HFF-Myc (cell line): ENCODE measurements at regions not wholly inside any gene's neighbourhood (a gene's known extent, or its start where the extent isn't known, plus 50 kb on each side); places are given as distances from the start of the nearest gene placed in this dataset.

Experiments used
- DNase-seq: peaks from one replicate; pipeline ENCODE4 v3.0.0-alpha.2; 2011; ENCODE audit warnings: low read depth; ENCODE audit errors: extremely low read depth
- H3K4me3 ChIP-seq: replicated peaks from 2 replicates; pipeline ENCODE4 v1.5.1; 2011; ENCODE audit warnings: low read depth, mild to moderate bottlenecking, control low read depth, low read length
- CTCF ChIP-seq: IDR thresholded peaks from 2 replicates; pipeline ENCODE4 v1.5.1; 2012; ENCODE audit warnings: mild to moderate bottlenecking, low read depth, low read length, control low read depth; ENCODE audit errors: missing control alignments

DNA sequence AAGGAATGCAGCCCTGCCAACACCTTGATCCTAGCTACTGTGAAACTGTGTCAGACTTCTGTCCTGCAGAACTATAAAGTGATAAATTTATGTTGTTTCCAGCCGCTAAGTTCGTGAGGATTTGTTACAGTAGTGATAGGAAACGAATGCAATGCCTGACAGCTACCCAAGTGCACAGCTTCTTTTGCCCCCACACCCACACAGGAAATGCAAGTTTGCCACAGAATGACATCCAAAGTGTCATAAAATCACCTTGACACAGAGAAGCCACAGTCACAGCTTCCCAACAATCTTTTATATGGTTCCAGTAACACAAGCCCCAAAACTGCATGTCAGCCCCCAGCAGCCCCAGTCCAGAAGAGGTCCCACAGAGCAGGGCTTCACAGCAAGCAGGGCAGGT is 216.9 kb upstream of the S100G start:
- no peak overlapping the region for H3K4me3 ChIP-seq
- no peak for TF ChIP-seq CTCF
- no peak for DNase-seq

GRCh38 chrX:16435399-16435986 is 214.5 kb upstream of the S100G start:
- H3K4me3 ChIP-seq: no peak overlapping the region
- DNase-seq: no peak
- no peak for TF ChIP-seq CTCF

DNA sequence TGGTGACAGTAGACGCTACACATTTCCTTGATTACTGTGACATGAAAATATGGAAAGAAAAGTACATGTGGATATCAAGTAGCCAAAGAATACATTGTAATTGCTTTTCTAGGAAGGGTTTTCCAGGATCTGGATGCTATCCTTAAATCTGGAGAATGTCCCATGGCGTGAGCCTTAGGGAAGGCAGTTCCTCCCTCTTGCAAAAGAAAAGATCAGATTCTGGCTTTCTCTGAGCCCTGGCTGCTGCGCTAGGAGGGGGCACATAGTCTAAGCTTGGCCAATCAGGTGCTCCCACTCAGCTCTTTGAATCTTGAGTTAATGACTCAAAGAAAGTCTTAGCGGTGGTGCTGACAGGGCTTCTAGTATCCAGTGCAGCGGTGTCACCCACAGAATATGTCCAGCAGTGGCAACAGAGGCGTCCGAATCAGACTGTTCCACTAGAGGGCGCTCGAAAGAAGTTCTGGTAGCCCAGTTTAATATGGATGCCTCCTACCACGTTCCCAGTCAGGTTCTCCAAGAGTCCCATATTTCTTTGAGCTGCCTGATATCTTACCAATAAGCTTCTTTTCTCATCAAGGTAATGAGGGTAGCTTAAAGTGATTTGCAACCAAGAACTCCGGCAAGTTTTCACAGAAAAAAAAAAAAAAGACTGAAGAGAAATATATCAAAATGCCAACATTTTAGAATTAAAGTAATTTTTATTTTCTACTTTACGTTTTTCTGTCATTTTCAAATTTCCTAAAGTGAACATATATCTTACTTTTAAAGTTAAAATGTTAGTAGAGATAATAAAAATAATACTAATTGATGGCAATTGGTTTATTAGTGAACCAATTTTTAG is 213.4 kb upstream of the S100G start:
- DNase-seq: peak; percentile 44
- peak; percentile 63 for TF ChIP-seq CTCF
- H3K4me3 ChIP-seq: no peak overlapping the region

DNA sequence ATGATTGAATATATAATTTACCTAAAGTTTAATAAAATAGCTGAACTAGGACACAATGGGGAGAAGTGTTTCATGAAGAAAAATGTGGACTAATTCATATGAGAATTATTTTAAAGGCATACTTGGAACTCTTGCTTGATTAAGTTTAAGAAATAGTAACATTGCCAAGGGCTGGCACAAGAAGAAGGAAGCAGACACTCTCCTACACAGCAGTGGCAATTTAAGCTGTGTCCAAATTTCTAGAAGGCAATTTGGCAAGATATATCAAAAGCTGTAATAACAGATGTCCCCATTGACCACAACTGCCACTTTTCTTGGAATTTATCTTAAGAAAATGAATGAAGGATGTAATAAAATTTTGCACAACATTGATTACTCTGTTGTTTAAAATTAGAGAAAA is 209.5 kb upstream of the S100G start:
- no peak overlapping the region for H3K4me3 ChIP-seq
- no peak for TF ChIP-seq CTCF
- DNase-seq: no peak

- no peak for DNase-seq
- no peak for TF ChIP-seq CTCF
- H3K4me3 ChIP-seq: no peak overlapping the region
Measured at GRCh38 chrX:16444353-16444752, 205.6 kb upstream of the S100G start.

- no peak for DNase-seq
- TF ChIP-seq CTCF: peak; percentile 68
- no peak overlapping the region for H3K4me3 ChIP-seq
Measured at GRCh38 chrX:16445166-16445752, 204.7 kb upstream of the S100G start.
